ENCODE measurements at regions not wholly inside any gene's neighbourhood (a gene's known extent, or its start where the extent isn't known, plus 50 kb on each side); places are given as distances from the start of the nearest gene placed in this dataset.

- peak; percentile 21 for DNase-seq
Measured at GRCh38 chr15:46676233-46677206, 1040.8 kb upstream of the SEMA6D start.

- no peak for DNase-seq
Measured at GRCh38 chr15:46677491-46677890, 1039.8 kb upstream of the SEMA6D start.

DNA sequence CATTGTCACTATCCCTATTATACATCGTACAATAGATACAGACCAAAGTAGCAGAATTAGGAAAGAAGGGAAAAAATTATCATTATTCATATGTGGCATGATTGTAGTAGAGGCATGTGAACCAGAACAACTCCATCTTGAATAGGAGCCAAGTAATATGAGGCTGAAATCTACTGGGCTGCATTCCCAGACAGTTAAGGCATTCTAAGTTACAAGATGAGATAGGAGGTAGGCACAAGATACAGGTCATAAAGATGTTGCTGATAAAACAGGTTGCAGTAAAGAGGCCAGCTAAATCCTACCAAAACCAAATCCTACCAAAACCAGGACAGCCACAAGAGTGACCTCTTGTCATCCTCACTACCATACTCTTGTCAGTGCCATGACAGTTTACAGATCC lies 1035.4 kb upstream of the SEMA6D start:
- no peak for DNase-seq

- no peak for DNase-seq
Measured at GRCh38 chr15:46682969-46683791, 1034.1 kb upstream of the SEMA6D start.

DNA sequence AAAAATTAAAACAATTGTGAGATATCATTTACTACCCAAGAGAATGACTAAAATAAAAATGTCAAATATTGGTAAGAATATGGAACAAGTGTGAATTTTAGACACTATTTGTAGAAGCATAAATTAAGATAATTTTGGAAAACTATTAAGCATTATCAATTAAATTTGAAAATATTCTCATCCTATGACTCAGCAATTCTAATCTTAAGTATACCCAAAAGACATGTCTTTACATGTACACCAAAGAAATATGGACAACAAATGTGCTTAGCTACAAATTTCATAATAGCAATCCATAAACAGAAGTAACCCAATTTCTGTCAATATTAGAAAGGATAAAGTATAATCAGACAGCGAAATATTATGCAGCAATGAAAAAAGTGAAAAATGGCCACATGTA lies 1032.2 kb upstream of the SEMA6D start:
- no peak for DNase-seq

DNA sequence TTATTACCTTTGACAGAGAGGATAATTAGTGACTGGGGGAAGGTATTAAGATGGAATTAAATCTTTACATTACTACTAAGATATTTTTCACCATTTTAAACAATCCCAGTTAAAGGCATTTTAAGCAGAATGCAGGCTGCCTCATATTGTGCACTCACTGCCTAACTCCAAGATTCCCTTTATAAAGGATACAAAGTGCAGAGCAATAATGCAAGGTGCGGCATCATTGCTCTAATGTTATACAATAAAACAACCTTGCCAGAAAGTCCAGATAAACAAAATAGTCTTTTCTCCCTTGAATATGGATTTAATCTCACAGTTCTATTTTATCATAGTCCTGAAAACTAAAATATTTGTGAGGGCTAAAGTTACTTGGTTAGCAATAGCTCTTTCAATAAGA lies 1031.6 kb upstream of the SEMA6D start:
- DNase-seq, result no peak

DNA sequence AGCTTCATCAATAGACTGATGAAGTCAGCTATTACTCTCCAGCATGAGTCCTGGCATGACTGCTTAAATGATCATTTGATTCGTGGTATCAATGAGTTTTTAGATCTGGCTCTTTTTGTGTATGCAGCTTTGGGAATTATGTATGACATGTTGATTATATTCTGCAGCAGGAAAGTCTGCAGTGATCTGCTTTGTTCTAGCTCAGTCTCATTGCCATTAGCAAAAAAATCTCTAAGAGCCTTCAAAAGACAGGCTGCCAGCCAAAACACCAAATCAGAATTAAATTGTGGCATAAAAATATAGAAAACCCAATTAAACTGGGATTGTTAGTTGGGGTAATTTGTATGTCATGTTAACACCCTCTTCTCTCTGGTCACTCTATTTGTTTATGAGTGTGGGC lies 1021.0 kb upstream of the SEMA6D start:
- no peak for DNase-seq

GRCh38 chr15:46701346-46701745 lies 1016.0 kb upstream of the SEMA6D start:
- no peak for DNase-seq

- no peak for DNase-seq
Measured at GRCh38 chr15:46701896-46702295, 1015.4 kb upstream of the SEMA6D start.

DNA sequence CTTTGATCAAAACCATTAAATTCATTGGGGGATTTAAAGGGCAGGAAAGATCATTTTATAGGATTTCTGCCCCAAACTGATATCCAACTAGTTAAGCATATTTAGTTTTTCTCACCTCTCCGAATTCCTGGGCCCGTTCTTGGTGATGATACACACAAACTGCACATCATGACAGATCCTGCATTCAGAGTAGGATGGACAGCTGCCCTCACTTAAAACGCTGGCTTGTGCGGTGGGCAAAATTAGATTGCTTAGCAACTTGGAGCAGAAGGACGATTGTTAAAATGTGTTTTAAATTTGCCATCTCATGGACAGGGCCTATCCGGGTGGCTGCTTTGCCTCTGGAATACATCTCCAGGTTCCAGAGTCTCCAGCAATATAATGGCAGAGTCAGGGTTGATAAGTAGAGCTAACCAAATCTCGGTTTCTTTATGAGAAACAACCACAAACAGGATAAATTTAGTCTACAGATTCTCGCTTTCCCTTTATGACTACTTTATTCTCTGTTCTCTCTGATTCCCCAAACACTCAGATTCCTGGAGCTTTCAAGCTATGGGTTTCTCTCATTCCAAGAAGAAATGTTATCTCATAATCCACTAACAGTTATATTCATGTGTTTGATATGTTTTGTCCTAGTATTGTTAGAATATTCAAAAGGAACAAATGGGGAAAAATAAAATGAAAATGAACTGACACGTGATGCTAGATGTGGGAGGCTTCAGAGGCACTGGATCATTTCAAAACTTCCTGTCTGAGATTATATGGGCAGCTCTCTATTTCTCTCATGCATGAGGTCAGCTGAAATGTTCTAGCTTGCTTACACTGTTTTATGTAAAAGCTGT lies 1014.1 kb upstream of the SEMA6D start:
- DNase-seq, result no peak

DNA sequence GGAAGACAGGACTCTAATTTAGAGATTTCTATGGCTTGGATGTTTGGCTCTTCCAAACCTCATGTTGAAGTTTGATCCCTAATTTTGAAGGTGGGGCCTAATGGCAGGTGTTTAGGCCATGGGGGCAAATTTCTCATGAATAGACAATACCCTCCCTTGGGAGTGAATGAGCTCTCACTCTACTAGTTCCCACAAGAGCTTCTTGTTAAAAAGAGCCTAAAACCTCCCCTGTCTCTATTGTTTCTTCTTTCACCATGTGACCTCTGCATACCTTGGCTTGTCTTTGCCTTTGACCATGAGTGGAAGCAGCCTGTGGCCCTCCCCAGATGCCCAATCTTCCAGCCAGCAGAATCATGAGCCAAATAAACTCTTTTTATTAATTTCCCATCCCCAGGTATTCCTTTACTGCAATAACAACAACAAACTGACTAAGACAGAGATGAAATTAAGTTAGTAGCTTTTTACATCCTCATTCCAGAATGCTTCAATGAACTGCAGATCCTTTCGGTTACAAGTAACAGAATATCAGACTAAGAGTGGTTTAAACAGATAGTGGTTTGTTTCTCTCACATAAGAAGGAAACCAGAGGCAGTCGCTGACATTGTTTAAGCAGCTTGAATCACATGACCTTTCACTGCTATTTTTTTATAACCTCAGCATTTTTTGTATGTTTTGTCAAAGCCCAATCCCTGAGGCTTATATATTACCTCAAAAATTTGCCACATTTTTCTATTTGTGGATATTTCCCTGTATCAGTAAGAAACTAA lies 1013.3 kb upstream of the SEMA6D start:
- DNase-seq, result no peak

DNA sequence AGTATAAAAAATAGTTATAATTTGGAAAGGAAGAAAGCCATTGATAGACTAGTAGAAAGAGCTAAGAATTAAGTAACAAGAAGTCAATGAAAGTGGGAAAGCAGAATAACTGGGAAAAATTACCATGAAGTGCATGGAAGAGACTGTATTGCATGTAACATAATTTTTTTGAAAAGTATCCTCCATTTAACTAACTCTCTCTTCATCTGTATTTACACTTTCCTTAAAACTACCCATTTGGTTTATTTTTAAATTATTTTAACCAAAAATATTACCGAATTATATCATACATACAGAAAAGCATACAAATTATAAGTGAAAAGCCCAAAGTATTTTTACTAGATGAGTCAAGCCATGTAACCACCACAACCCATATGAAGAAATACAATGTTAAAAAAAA lies 1009.9 kb upstream of the SEMA6D start:
- no peak for DNase-seq

DNA sequence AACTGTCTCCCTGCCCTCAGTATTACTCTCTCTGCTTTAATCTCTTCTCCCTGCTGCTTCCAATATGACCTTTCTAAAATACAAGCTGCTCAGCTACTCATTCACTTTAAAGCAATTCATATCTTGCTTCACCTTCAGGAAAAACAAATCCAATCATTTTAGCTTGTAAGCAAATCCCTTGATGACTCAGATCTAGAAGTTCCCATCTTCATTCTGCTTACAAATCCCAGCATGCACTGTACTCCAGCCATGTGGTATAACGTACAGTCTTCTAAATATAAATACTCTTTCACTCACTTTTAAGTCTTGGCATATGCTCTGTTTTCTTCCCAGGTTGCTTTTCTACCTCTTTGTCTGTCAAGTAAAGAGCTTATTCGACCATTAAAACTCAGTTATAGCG lies 1009.1 kb upstream of the SEMA6D start:
- no peak for DNase-seq

- DNase-seq, result no peak
Measured at GRCh38 chr15:46709460-46710083, 1007.7 kb upstream of the SEMA6D start.

- DNase-seq, result no peak
Measured at GRCh38 chr15:46710401-46710960, 1006.8 kb upstream of the SEMA6D start.

- DNase-seq, result no peak
Measured at GRCh38 chr15:46713045-46713444, 1004.3 kb upstream of the SEMA6D start.

- peak; percentile 63 for DNase-seq
Measured at GRCh38 chr15:46714950-46715349, 1002.4 kb upstream of the SEMA6D start.

GRCh38 chr15:46723308-46723707 lies 994.0 kb upstream of the SEMA6D start:
- no peak for DNase-seq

DNA sequence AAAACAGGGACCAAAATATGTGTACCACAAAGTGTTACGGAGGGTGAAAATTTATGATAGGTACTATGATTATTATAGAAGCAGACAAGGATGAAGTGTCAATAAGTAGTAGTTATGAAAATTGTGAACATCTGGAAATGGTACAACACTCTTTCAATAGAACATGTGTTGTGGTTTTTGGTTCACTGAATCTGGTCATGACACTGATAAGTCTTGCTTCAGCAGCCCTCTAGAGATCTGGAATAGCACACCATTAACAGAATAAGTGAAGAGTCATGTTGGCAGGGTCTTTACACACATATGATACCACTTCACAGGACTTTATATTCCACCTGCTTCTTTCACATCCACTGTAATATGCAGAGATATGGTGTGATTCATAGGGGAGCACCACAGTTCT lies 985.2 kb upstream of the SEMA6D start:
- no peak for DNase-seq

GRCh38 chr15:46735115-46735514 lies 982.2 kb upstream of the SEMA6D start:
- DNase-seq, result no peak

- peak; percentile 1 for DNase-seq
Measured at GRCh38 chr15:46751303-46751702, 966.0 kb upstream of the SEMA6D start.

Data from NCI-H146 (cell line).